ENCODE measurements at regions not wholly inside any gene's neighbourhood (a gene's known extent, or its start where the extent isn't known, plus 50 kb on each side); places are given as distances from the start of the nearest gene placed in this dataset.

DNA sequence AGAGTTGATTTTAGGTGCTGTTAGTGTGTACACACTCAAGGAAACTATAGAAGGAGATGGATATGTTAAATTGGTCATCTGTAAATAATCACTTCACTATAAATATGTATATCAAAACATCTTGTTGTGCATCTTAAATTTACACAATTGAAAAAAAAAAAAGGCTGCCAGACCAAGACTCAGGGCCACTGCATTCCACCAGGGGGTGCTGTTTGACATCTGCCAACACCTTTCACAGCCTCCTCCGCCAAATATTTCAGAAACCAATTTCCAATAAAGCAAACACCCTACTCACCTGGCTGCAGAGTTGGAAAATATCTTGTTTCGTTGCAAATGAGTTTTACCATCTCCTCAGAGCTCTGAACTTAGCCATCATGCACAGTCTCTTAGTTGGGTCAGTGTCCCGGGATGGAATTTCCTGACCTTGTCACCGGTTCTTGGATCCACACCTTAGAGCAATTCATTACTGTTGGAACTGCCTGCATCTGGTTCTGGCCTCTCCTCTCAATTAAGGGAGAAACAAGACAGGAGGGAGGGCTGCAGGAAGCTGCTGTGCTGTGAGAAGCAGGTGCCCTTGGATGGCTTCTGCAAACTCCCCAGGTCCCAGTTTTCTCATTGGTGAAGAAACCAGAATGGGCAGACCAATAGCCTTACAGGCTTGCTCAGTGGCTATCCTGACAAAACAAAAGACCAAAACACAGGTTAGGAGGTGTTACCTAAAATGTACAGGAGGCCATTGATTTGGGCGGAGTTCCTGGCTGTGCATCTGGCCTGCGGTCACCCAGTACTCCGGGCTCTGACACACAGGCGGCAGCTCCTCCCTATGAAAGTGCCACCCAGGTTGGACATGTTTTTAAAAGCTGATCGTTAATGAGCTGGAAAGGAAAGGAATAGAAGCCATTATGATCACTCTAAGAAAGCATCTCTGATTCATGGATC is 746.6 kb downstream of the UQCRFS1 start:
- ChIA-PET CTCF (interaction anchor here (0.7 to 2.0 kb wide), 3 partner anchors 34 to 244 kb away, joined by 3 to 7 read pairs (median 3); no protein-coding TSS in a partner anchor), POLR2A (no interaction called here)
- DNase-seq (peak; percentile 84), ATAC-seq (no peak)
- H3K27me3 Mint-ChIP-seq = peaks cover 3% of the 10 kb centered on the region
- no peak overlapping the region for H3K27ac Mint-ChIP-seq
- H3K4me1 Mint-ChIP-seq = peaks cover 23% of the 10 kb centered on the region
- no peaks in the 10 kb centered on the region for H3K36me3 Mint-ChIP-seq (ENCODE audit: low read depth)
- intact Hi-C loops (cut with DNase I, micrococcal nuclease) = loop anchor here (1.0 to 2.0 kb wide), 5 partner anchors 167 to 413 kb away; no protein-coding TSS in a partner anchor
- H3K4me3 Mint-ChIP-seq = no peak overlapping the region
- H3K9me3 Mint-ChIP-seq (ENCODE audit: low read depth) = no peaks in the 10 kb centered on the region

DNA sequence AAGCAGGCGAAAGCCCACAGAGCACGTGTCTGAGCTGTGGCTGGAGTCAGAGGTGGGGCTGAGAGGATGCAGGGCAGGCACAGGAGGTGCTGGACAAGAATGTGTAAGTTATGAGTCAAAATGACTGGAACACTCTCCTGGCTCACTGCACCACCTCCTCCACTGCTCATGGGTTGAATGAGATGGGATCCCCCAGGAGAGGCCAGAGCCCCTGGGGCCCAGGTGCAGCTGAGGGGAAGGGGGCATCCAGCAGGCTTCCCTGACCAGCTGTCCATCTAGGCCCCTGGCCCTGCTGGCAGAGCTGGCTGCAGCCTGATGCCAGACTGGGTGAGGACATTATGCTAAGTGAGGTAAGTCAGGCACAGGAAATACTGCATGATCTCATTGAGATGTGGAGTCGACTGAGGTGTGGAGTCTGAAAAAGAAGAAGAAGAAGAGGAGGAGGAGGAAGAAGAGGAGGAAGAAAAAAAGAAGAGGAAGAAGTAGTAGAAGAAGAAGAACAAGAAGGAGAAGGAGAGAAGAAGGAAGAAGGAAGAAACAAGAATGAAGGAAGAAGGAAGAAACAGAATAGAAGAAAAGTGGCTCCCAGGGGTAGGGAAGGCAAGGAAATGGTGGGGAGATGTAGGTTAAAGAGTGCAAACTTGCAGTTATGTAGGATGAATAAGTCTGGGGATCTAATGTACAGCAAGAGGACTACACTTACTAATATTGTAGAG is 747.4 kb downstream of the UQCRFS1 start:
- POLR2A ChIA-PET = no interaction called here
- Mint-ChIP-seq H3K9me3 (ENCODE audit: low read depth) (no peaks in the 10 kb centered on the region), H3K4me1 (peaks cover 23% of the 10 kb centered on the region), H3K27me3 (peaks cover 3% of the 10 kb centered on the region), H3K36me3 (ENCODE audit: low read depth) (no peaks in the 10 kb centered on the region), H3K4me3 (no peak overlapping the region), H3K27ac (peak overlapping the region; percentile 55)
- DNase-seq = no peak
- ATAC-seq = no peak
- CTCF ChIA-PET = interaction anchor here (1.2 to 2.0 kb wide), 3 partner anchors 35 to 244 kb away, joined by 3 to 7 read pairs (median 6); no protein-coding TSS in a partner anchor
- intact Hi-C loops (cut with DNase I, micrococcal nuclease) = loop anchor here (1.0 to 2.0 kb wide), 5 partner anchors 168 to 414 kb away; no protein-coding TSS in a partner anchor

DNA sequence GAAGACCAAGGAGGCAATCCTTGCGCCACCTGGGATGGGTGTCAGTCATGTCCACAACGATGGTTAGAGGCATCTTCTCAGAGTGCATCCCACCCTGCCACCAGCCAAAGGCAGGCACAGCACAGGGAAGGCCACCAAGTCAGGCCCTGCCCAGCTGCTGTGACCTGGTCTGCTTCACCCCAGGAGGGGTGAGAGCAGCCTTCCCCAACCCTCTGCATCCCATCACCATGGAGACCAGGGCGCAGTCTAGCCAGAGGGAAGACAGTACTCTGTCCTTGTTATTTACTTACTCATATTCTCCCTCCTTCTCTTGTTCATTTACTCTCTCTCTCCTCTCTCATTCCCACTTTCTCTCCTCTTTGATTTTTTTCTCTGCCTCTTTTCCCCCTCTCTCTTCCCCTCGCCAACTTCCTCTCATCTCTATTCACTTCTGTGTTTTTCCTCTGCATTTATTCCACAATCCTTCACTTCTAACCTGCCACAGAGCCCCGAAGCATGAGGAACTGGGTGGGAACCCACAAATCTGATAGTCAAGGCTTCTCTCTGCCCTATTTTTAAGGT is 749.4 kb downstream of the UQCRFS1 start:
- Mint-ChIP-seq H3K27me3 (peaks cover 3% of the 10 kb centered on the region), H3K4me3 (no peak overlapping the region), H3K4me1 (peaks cover 13% of the 10 kb centered on the region), H3K27ac (no peak overlapping the region), H3K36me3 (ENCODE audit: low read depth) (no peaks in the 10 kb centered on the region), H3K9me3 (ENCODE audit: low read depth) (no peaks in the 10 kb centered on the region)
- ATAC-seq = no peak
- DNase-seq = no peak
- intact Hi-C loops (cut with DNase I, micrococcal nuclease) = no loop called here
- ChIA-PET POLR2A (no interaction called here), CTCF (interaction anchor here (1.0 kb wide), 1 partner anchor 246 kb away, joined by 3 read pairs; no protein-coding TSS in a partner anchor)

DNA sequence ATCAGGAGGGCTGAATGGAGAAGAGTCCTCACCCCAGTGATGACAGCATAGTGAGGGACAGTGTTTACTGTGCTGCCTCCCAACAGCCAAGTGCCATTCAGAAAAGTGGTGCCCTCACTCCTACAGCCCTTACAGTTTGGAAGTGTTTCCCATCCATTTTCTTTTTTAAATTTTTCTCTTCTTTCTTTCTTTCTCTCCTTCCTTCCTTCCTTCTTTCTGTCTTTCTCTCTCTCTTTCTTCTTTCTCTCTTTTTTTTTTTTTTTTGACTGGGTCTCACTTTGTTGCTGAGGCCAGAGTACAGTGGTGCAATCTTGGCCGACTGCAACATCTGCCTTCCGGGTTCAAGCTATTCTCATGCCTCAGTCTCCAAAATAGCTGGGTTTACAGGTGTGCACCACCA is 755.3 kb downstream of the UQCRFS1 start:
- H3K9me3 Mint-ChIP-seq (ENCODE audit: low read depth) = no peaks in the 10 kb centered on the region
- ChIA-PET POLR2A (interaction anchor here (0.5 kb wide), 1 partner anchor 11 kb away, joined by 3 read pairs; no protein-coding TSS in a partner anchor), CTCF (interaction anchor here (2.1 kb wide), 1 partner anchor 10 kb away, joined by 5 read pairs; no protein-coding TSS in a partner anchor)
- no peak for DNase-seq
- intact Hi-C loops (cut with DNase I, micrococcal nuclease) = no loop called here
- no peaks in the 10 kb centered on the region for H3K27me3 Mint-ChIP-seq
- H3K27ac Mint-ChIP-seq = no peak overlapping the region
- peaks cover 10% of the 10 kb centered on the region for H3K4me1 Mint-ChIP-seq
- no peak for ATAC-seq
- no peaks in the 10 kb centered on the region for H3K36me3 Mint-ChIP-seq (ENCODE audit: low read depth)
- no peak overlapping the region for H3K4me3 Mint-ChIP-seq

DNA sequence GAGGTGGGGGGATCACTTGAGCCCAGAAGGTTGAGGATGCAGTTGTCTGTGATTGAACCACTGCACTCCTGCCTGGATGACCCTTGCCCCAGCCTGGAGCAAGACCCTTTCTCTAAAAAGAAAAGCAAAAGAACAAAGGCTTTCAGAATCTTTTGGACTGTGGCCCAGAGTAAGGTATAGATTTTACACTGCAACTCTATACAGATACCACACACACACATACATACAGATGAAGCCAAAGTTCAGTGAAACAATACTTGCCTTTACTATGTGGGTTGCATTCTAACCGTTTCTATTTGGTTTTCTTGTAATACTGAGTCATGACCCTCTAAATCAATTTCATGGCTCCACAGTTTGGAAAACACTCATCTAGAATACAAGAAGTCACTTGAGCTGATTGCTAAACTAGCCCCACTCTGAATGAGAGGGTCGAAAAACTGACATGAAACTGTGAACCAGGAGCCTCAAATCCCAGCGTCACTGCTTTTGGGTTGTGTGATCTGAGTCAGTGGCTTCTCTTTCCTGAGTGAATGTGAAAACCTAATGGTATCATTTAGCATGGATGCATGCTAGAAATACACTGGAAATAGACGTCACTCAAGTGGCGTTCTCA is 756.1 kb downstream of the UQCRFS1 start:
- intact Hi-C loops (cut with DNase I, micrococcal nuclease) = no loop called here
- DNase-seq (peak; percentile 20), ATAC-seq (peak; percentile 78)
- CTCF ChIA-PET = interaction anchor here (2.1 kb wide), 1 partner anchor 11 kb away, joined by 5 read pairs; no protein-coding TSS in a partner anchor
- H3K9me3 Mint-ChIP-seq (ENCODE audit: low read depth) = no peaks in the 10 kb centered on the region
- no peaks in the 10 kb centered on the region for H3K27me3 Mint-ChIP-seq
- H3K36me3 Mint-ChIP-seq (ENCODE audit: low read depth) = no peaks in the 10 kb centered on the region
- H3K4me3 Mint-ChIP-seq = no peak overlapping the region
- H3K27ac Mint-ChIP-seq = peak overlapping the region; percentile 33
- peaks cover 10% of the 10 kb centered on the region for H3K4me1 Mint-ChIP-seq
- POLR2A ChIA-PET = no interaction called here

DNA sequence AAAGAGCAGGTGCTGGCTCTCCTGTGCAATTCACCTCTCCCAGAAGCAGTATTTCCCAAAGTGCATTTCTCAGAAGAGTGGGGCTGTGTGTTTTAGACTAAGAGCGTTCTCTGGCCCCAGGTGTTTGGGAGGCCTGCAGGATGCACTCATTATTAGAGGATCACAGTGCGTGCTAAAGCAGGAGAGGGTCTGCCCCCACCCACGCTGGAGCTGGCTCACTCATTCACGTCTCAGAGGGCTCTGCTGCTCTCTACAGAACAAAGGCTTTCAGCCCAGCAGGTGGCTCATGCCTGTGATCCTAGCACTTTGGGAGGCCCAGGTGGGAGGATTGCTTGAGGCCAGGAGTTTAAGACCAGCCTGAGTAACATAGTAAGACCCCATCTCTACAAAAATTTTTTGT is 756.7 kb downstream of the UQCRFS1 start:
- Mint-ChIP-seq H3K4me3 (no peak overlapping the region), H3K27ac (peak overlapping the region; percentile 33), H3K4me1 (peaks cover 10% of the 10 kb centered on the region), H3K27me3 (no peaks in the 10 kb centered on the region), H3K36me3 (ENCODE audit: low read depth) (no peaks in the 10 kb centered on the region), H3K9me3 (ENCODE audit: low read depth) (no peaks in the 10 kb centered on the region)
- ChIA-PET CTCF (interaction anchor here (1.0 to 2.1 kb wide), 3 partner anchors 12 to 423 kb away, joined by 3 to 5 read pairs (median 3); no protein-coding TSS in a partner anchor), POLR2A (no interaction called here)
- intact Hi-C loops (cut with DNase I, micrococcal nuclease) = no loop called here
- ATAC-seq (peak; percentile 75), DNase-seq (peak; percentile 74)

DNA sequence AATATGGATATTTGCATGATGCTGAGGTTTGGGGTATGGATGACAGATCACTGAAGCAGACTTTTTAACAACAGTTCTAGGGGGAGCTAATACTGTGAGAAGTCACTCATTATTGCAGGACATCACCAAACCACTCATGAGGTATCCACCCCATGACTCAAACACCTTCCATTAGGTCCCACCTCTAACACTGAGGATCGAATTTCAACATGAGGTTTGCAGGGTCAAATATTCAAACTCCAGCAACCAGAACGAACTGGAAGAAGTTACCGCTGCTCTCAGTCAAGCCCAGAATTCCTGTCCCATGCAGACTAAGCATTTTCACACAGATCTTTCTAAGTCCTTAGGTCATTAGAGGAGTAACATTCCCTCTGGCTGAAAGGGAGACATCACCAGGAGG is 758.9 kb downstream of the UQCRFS1 start:
- Mint-ChIP-seq H3K4me3 (no peak overlapping the region), H3K9me3 (ENCODE audit: low read depth) (no peaks in the 10 kb centered on the region), H3K27me3 (no peaks in the 10 kb centered on the region), H3K36me3 (ENCODE audit: low read depth) (no peaks in the 10 kb centered on the region), H3K4me1 (peaks cover 4% of the 10 kb centered on the region), H3K27ac (no peak overlapping the region)
- DNase-seq = no peak
- POLR2A ChIA-PET = no interaction called here
- intact Hi-C loops (cut with DNase I, micrococcal nuclease) = no loop called here
- ATAC-seq = no peak
- CTCF ChIA-PET = no interaction called here

DNA sequence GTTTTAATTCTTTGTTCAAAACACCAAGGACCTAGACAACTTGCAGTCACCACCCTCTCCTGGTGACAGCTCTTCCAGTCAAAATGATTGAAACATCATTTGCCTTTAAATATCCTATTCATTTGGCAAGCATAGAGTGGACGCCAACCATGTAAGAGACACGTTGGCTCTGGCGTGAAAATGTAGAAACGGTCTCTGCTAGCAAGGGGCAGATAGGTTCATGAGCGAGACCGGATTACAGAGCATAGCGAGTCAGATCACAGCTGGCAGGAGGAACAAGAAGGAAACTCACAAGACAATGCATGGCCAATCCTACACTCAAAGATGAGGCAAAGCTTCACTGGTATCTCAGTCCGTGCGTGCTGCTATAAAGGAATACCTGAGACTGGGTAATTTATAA is 759.5 kb downstream of the UQCRFS1 start:
- no peaks in the 10 kb centered on the region for H3K9me3 Mint-ChIP-seq (ENCODE audit: low read depth)
- no peak overlapping the region for H3K4me3 Mint-ChIP-seq
- intact Hi-C loops (cut with DNase I, micrococcal nuclease) = no loop called here
- H3K27me3 Mint-ChIP-seq = no peaks in the 10 kb centered on the region
- ChIA-PET POLR2A (no interaction called here), CTCF (interaction anchor here (0.7 kb wide), 1 partner anchor 15 kb away, joined by 3 read pairs; no protein-coding TSS in a partner anchor)
- no peak for DNase-seq
- no peak overlapping the region for H3K27ac Mint-ChIP-seq
- no peak for ATAC-seq
- peaks cover 4% of the 10 kb centered on the region for H3K4me1 Mint-ChIP-seq
- H3K36me3 Mint-ChIP-seq (ENCODE audit: low read depth) = no peaks in the 10 kb centered on the region

DNA sequence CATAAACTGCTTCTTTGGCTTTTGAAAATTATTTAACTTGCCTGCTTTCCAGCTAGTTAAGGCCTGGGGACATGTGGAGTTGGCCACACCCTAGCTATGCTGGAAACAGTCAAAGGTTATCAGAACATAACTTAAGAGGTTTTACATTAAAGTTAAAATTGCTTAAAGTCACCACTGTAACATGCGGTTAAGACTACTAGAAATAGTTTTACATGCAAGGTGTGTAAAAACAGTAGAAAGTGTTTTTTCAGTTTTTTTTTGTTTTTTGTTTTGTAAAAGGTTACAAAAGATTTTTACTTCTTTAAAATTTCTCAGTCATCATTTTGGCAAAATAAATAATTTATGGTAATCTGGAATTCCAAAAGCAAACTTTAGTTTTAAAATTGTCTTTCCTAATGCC is 763.1 kb downstream of the UQCRFS1 start:
- Mint-ChIP-seq H3K4me1 (no peaks in the 10 kb centered on the region), H3K4me3 (no peak overlapping the region), H3K27ac (no peak overlapping the region), H3K9me3 (ENCODE audit: low read depth) (no peaks in the 10 kb centered on the region), H3K27me3 (no peaks in the 10 kb centered on the region), H3K36me3 (ENCODE audit: low read depth) (no peaks in the 10 kb centered on the region)
- ChIA-PET POLR2A (no interaction called here), CTCF (interaction anchor here (0.7 kb wide), 1 partner anchor 61 kb away, joined by 3 read pairs; no protein-coding TSS in a partner anchor)
- intact Hi-C loops (cut with DNase I, micrococcal nuclease) = no loop called here
- DNase-seq = no peak
- ATAC-seq = no peak

DNA sequence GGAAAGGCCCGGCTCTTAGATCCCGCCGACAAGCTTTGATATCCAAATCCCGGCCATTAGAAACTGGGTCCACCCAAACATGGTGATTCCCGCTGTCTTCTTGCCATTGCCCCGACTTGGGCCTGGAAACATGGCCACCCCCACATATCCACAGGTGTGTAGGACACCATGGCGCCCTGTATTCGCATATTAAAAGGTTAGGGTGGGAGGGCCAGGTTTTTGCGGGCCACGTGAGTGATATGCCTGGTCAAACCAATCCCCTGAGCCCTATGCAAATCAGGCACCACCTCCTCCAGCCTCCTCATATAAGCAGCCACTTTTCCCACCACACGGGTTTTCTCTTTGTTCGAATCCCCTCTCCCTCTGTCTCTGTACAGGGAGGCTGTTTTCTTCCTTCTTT is 766.4 kb downstream of the UQCRFS1 start:
- Mint-ChIP-seq H3K9me3 (ENCODE audit: low read depth) (no peaks in the 10 kb centered on the region), H3K4me1 (no peaks in the 10 kb centered on the region), H3K36me3 (ENCODE audit: low read depth) (no peaks in the 10 kb centered on the region), H3K27me3 (no peaks in the 10 kb centered on the region), H3K27ac (no peak overlapping the region), H3K4me3 (no peak overlapping the region)
- CTCF ChIA-PET = interaction anchor here (0.6 kb wide), 1 partner anchor 145 kb away, joined by 4 read pairs; no protein-coding TSS in a partner anchor
- DNase-seq (no peak), ATAC-seq (no peak)
- intact Hi-C loops (cut with DNase I, micrococcal nuclease) = no loop called here
- POLR2A ChIA-PET = no interaction called here

DNA sequence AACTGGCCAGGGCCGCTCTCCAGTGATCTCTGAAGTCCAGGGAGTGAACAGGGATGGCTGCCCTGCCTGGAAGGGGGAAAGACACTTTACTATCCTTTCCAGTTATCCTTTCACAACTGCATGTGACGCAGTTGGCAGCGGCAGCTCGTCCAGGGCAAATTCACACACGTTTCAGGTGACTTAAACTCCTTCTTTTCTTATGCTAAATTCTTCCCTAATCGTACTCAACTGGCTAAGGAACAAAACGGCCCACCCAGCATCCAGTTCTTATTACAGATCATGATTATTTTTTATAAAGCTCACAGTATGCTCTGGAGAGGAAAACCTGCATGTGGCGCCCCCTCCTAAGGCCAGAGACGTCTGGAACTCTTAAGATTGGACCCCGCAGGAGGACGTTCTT is 767.1 kb downstream of the UQCRFS1 start:
- ATAC-seq (no peak), DNase-seq (no peak)
- POLR2A ChIA-PET = no interaction called here
- H3K4me3 Mint-ChIP-seq = no peak overlapping the region
- no peaks in the 10 kb centered on the region for H3K9me3 Mint-ChIP-seq (ENCODE audit: low read depth)
- intact Hi-C loops (cut with DNase I, micrococcal nuclease) = no loop called here
- H3K27me3 Mint-ChIP-seq = no peaks in the 10 kb centered on the region
- H3K27ac Mint-ChIP-seq = no peak overlapping the region
- H3K4me1 Mint-ChIP-seq = no peaks in the 10 kb centered on the region
- no peaks in the 10 kb centered on the region for H3K36me3 Mint-ChIP-seq (ENCODE audit: low read depth)
- CTCF ChIA-PET = interaction anchor here (0.6 kb wide), 1 partner anchor 144 kb away, joined by 4 read pairs; no protein-coding TSS in a partner anchor
